ENCODE measurements at regions not wholly inside any gene's neighbourhood (a gene's known extent, or its start where the extent isn't known, plus 50 kb on each side); places are given as distances from the start of the nearest gene placed in this dataset.

DNA sequence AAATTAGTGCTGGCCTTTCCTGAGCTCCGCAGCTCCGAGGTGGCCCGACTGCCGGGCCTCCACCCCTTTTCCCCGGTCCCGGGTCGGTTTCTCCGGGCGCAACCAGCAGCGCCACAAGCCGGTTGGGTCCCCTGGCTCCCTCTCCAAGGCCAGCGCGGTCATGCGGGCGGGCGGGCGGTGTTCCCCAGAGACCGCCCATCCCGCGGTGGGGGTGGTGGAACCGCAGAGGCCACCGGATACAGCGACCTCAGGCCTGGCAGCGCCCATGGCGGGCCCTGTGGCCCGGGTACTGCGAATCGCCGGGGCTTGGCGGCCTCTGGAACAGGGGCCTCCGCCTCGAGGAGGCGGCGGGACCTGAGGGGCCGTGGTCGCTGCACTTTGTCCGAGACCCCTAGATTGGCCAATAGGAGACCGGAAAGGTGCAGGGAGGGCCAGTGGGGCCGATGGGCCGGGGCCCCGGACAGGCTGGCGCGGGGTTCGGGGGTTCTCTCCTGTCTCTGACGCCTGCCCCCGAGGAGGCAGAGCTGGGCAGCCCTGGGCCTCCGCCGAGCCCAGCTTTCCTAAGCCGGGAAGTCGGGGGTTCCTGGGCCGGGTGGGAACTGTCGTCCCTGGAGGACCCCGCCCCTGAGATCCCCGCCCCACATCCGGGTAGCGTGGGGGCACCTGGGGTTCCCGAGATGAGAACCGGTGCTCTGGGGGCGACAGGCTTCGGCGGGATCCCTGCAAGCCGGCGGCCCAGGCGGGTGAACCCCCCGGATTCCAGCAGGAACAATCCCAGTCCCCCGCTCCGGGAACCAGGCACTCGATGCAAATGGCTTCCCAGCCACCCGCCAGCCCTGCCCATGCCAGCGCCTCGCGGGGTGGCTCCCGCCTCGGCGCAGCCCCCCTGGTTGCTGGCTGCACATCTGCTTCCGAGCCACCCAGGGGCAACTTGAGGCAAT is 293.9 kb downstream of the ZSWIM6 start:
- Mint-ChIP-seq H3K27ac (no peak overlapping the region), H3K27me3 (ENCODE audit: insufficient read depth) (no peaks in the 10 kb centered on the region), H3K4me1 (peaks cover 16% of the 10 kb centered on the region), H3K9me3 (peaks cover 3% of the 10 kb centered on the region), H3K36me3 (ENCODE audit: low read depth) (no peaks in the 10 kb centered on the region), H3K4me3 (peak overlapping the region; percentile 64)
- 25 to 42% methylated on average over 31 to 76 of the region's 76 CpGs for WGBS, 2 experiments (ENCODE audit: insufficient coverage in 1 of 2, insufficient read length in 1 of 2)
- Histone ChIP-seq H3K9me3 (ENCODE audit: control insufficient read depth, low read length) (no peaks in the 10 kb centered on the region), H3K4me3 (ENCODE audit: low read length) (peak overlapping the region; percentile 68), H3K4me1 (ENCODE audit: control insufficient read depth, insufficient read depth, low read length) (no peaks in the 10 kb centered on the region), H3K36me3 (ENCODE audit: control insufficient read depth, insufficient read depth, low read length) (no peaks in the 10 kb centered on the region), H3K9ac (ENCODE audit: extremely low read depth, low read length, poor library complexity, severe bottlenecking) (peak overlapping the region; percentile 38), H3K27ac (ENCODE audit: low read depth, low read length) (no peak overlapping the region), H3K27me3 (ENCODE audit: control insufficient read depth, insufficient read depth, low read length, poor library complexity, severe bottlenecking) (peaks cover 11% of the 10 kb centered on the region)
- TF ChIP-seq, protein P1, sequence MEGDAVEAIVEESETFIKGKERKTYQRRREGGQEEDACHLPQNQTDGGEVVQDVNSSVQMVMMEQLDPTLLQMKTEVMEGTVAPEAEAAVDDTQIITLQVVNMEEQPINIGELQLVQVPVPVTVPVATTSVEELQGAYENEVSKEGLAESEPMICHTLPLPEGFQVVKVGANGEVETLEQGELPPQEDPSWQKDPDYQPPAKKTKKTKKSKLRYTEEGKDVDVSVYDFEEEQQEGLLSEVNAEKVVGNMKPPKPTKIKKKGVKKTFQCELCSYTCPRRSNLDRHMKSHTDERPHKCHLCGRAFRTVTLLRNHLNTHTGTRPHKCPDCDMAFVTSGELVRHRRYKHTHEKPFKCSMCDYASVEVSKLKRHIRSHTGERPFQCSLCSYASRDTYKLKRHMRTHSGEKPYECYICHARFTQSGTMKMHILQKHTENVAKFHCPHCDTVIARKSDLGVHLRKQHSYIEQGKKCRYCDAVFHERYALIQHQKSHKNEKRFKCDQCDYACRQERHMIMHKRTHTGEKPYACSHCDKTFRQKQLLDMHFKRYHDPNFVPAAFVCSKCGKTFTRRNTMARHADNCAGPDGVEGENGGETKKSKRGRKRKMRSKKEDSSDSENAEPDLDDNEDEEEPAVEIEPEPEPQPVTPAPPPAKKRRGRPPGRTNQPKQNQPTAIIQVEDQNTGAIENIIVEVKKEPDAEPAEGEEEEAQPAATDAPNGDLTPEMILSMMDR (conservative IDR thresholded peaks at IDR 0.05), result no peak
- DNase-seq, result peak; percentile 91

DNA sequence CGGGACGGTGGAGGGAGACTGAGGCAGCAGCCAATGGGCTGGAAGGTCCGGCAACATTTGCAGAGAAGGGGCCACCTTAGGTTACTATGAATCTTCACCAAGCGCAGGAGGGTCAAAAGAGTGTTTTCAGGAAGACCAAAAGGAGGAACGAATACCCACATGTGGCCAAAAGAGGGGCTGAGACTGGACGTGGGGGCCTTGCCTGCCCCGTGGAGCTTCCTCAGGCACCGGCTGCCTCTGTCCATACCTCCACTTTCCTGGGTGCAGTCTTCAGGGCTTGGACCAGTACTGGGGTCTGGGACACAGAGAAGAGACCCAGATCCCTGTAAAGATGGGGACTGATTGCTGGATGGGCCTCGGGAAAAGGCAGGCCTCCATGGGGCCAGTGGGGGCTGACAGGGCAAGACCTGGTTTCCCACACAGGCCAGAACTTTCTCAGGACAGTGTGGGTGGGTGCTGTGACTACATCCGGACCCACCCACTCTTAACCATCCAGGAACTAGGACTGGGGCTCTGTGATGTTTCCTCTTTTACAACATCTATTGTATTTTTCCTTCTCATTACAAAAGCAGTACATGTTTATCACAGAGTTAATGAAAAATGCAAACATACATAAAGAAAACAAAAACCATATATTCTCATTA is 294.7 kb downstream of the ZSWIM6 start:
- Histone ChIP-seq H3K4me3 (ENCODE audit: low read length) (no peak overlapping the region), H3K9ac (ENCODE audit: extremely low read depth, low read length, poor library complexity, severe bottlenecking) (no peak overlapping the region), H3K36me3 (ENCODE audit: control insufficient read depth, insufficient read depth, low read length) (no peaks in the 10 kb centered on the region), H3K9me3 (ENCODE audit: control insufficient read depth, low read length) (no peaks in the 10 kb centered on the region), H3K27ac (ENCODE audit: low read depth, low read length) (no peak overlapping the region), H3K4me1 (ENCODE audit: control insufficient read depth, insufficient read depth, low read length) (no peaks in the 10 kb centered on the region), H3K27me3 (ENCODE audit: control insufficient read depth, insufficient read depth, low read length, poor library complexity, severe bottlenecking) (peaks cover 11% of the 10 kb centered on the region)
- Mint-ChIP-seq H3K9me3 (peaks cover 3% of the 10 kb centered on the region), H3K27me3 (ENCODE audit: insufficient read depth) (no peaks in the 10 kb centered on the region), H3K4me1 (peaks cover 16% of the 10 kb centered on the region), H3K4me3 (peak overlapping the region; percentile 64), H3K27ac (no peak overlapping the region), H3K36me3 (ENCODE audit: low read depth) (no peaks in the 10 kb centered on the region)
- peak; percentile 57 for DNase-seq
- 79 to 100% methylated on average over 2 to 10 of the region's 10 CpGs for whole genome bisulfite sequencing, 2 experiments (ENCODE audit: insufficient coverage in 1 of 2, insufficient read length in 1 of 2)
- TF ChIP-seq, protein P1 (conservative IDR thresholded peaks at IDR 0.05), result no peak

DNA sequence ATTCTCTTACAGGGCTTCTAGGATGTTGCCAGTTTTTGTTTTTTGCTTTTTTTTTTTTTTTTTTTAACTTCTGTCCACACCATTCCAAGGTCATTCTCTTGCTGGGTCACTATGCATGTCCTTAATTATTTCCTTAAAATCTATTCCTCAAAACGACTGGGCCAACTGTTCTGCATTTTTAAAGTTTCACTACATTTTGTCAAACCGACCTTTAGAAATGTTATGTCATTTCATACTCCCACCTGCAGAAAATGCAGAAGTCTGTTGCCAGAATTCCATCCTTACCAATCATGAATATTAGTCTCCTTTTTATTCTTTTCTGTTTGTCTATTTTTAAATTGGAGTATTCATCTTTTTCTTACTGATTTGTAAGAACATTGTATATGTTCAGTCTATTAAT is 295.5 kb downstream of the ZSWIM6 start:
- no peaks in the 10 kb centered on the region for H3K36me3 ChIP-seq (ENCODE audit: control insufficient read depth, insufficient read depth, low read length)
- peaks cover 3% of the 10 kb centered on the region for H3K9me3 Mint-ChIP-seq
- H3K4me1 Mint-ChIP-seq, result peaks cover 16% of the 10 kb centered on the region
- no peaks in the 10 kb centered on the region for H3K4me1 ChIP-seq (ENCODE audit: control insufficient read depth, insufficient read depth, low read length)
- no peaks in the 10 kb centered on the region for H3K27me3 Mint-ChIP-seq (ENCODE audit: insufficient read depth)
- H3K27me3 ChIP-seq (ENCODE audit: control insufficient read depth, insufficient read depth, low read length, poor library complexity, severe bottlenecking), result peaks cover 11% of the 10 kb centered on the region
- H3K27ac ChIP-seq (ENCODE audit: low read depth, low read length), result no peak overlapping the region
- H3K4me3 Mint-ChIP-seq, result no peak overlapping the region
- WGBS, 2 experiments (ENCODE audit: insufficient coverage in 1 of 2, insufficient read length in 1 of 2), result 88 to 100% methylated on average over 1 to 2 of the region's 2 CpGs
- no peaks in the 10 kb centered on the region for H3K36me3 Mint-ChIP-seq (ENCODE audit: low read depth)
- TF ChIP-seq, protein P1 (conservative IDR thresholded peaks at IDR 0.05), result no peak
- no peak overlapping the region for H3K27ac Mint-ChIP-seq
- no peak for DNase-seq
- H3K9me3 ChIP-seq (ENCODE audit: control insufficient read depth, low read length), result no peaks in the 10 kb centered on the region
- no peak overlapping the region for H3K4me3 ChIP-seq (ENCODE audit: low read length)
- H3K9ac ChIP-seq (ENCODE audit: extremely low read depth, low read length, poor library complexity, severe bottlenecking), result no peak overlapping the region
